ENCODE measurements at regions not wholly inside any gene's neighbourhood (a gene's known extent, or its start where the extent isn't known, plus 50 kb on each side); places are given as distances from the start of the nearest gene placed in this dataset.

- Histone ChIP-seq H3K4me2 (ENCODE audit: control insufficient read depth, extremely low read depth, insufficient read depth, low read depth, low read length) (no peak overlapping the region), H3K4me1 (ENCODE audit: control insufficient read depth, extremely low read depth, insufficient read depth, low read length) (peaks cover 3% of the 10 kb centered on the region), H3K9ac (ENCODE audit: control insufficient read depth, extremely low read depth, insufficient read depth, low read length) (no peak overlapping the region), H3K4me3 (ENCODE audit: control insufficient read depth in 2 of 3, extremely low read depth in 1 of 3, insufficient read depth in 2 of 3, low read depth in 1 of 3, low read length in 3 of 3) (no peak overlapping the region), H3K9me1 (ENCODE audit: control insufficient read depth, extremely low read depth, insufficient read depth, low read length) (no peaks in the 10 kb centered on the region), H2AFZ (ENCODE audit: control insufficient read depth, low read length) (no peak overlapping the region), H4K20me1 (ENCODE audit: control insufficient read depth, extremely low read depth, insufficient read depth, low read length) (no peaks in the 10 kb centered on the region), H3K36me3 (ENCODE audit: control insufficient read depth in 2 of 2, extremely low read depth in 1 of 2, insufficient read depth in 2 of 2, low read length in 2 of 2) (no peaks in the 10 kb centered on the region), H3K79me2 (ENCODE audit: control insufficient read depth, insufficient read depth, low read length) (no peaks in the 10 kb centered on the region), H3K27me3 (ENCODE audit: control insufficient read depth, extremely low read depth, insufficient read depth, low read length) (peaks cover 35% of the 10 kb centered on the region), H3K27ac (ENCODE audit: control insufficient read depth, insufficient read depth, low read length) (no peak overlapping the region), H3K9me3 (ENCODE audit: control insufficient read depth, low read depth, low read length) (peaks cover 4% of the 10 kb centered on the region)
- TF ChIP-seq, protein P1, sequence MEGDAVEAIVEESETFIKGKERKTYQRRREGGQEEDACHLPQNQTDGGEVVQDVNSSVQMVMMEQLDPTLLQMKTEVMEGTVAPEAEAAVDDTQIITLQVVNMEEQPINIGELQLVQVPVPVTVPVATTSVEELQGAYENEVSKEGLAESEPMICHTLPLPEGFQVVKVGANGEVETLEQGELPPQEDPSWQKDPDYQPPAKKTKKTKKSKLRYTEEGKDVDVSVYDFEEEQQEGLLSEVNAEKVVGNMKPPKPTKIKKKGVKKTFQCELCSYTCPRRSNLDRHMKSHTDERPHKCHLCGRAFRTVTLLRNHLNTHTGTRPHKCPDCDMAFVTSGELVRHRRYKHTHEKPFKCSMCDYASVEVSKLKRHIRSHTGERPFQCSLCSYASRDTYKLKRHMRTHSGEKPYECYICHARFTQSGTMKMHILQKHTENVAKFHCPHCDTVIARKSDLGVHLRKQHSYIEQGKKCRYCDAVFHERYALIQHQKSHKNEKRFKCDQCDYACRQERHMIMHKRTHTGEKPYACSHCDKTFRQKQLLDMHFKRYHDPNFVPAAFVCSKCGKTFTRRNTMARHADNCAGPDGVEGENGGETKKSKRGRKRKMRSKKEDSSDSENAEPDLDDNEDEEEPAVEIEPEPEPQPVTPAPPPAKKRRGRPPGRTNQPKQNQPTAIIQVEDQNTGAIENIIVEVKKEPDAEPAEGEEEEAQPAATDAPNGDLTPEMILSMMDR (optimal IDR thresholded peaks at IDR 0.05 in 1 of 3, IDR thresholded peaks at IDR 0.05 in 1 of 3, conservative IDR thresholded peaks at IDR 0.05 in 1 of 3; ENCODE audit: extremely low read depth in 1 of 3, insufficient read depth in 2 of 3, low read length in 3 of 3): no peak
- TF ChIP-seq EZH2 (IDR thresholded peaks at IDR 0.05; ENCODE audit: low read length): no peak
- FAIRE-seq (peak; percentile 66), DNase-seq (ENCODE audit: low read depth, low spot score) (no peak)
- dilution Hi-C loops (cut with MboI; ENCODE audit: extremely low pct_ligation_motif_present, low sequenced_read_pairs): no loop called here
Measured at GRCh38 chr5:73339711-73340110, 108.9 kb downstream of the FOXD1 start.

DNA sequence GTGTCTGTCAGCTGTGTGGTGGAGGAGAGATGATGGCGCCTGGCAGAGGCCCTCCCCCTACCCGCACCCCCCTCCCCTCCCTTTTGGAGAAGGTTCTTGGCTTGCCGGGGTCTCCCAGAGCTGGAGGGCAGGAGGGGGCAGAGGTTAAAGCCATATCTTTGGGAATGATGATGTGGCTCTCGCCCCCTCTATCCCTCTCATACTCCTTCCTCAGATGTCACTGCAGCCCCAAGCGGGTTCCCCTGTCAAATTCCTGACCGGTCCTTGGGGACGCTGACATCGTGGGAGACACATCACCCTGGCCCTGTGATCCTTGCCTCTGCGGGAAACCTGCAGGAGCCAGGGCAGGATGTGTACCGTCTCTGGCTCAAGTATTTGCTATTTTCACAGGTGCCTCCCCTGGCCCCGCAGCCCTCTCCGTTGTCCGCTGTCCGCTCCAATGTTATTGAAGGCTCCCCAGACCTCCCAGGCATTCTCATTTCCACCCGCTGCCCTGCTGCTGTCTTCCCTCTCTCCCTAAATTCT lies 109.5 kb downstream of the FOXD1 start:
- FAIRE-seq (no peak), DNase-seq (ENCODE audit: low read depth, low spot score) (no peak)
- Histone ChIP-seq H3K9ac (ENCODE audit: control insufficient read depth, extremely low read depth, insufficient read depth, low read length) (no peak overlapping the region), H3K9me3 (ENCODE audit: control insufficient read depth, low read depth, low read length) (peaks cover 4% of the 10 kb centered on the region), H3K79me2 (ENCODE audit: control insufficient read depth, insufficient read depth, low read length) (no peaks in the 10 kb centered on the region), H3K27me3 (ENCODE audit: control insufficient read depth, extremely low read depth, insufficient read depth, low read length) (peaks cover 33% of the 10 kb centered on the region), H3K4me3 (ENCODE audit: control insufficient read depth in 2 of 3, extremely low read depth in 1 of 3, insufficient read depth in 2 of 3, low read depth in 1 of 3, low read length in 3 of 3) (no peak overlapping the region), H3K4me1 (ENCODE audit: control insufficient read depth, extremely low read depth, insufficient read depth, low read length) (peaks cover 3% of the 10 kb centered on the region), H3K9me1 (ENCODE audit: control insufficient read depth, extremely low read depth, insufficient read depth, low read length) (no peaks in the 10 kb centered on the region), H2AFZ (ENCODE audit: control insufficient read depth, low read length) (no peak overlapping the region), H3K36me3 (ENCODE audit: control insufficient read depth in 2 of 2, extremely low read depth in 1 of 2, insufficient read depth in 2 of 2, low read length in 2 of 2) (no peaks in the 10 kb centered on the region), H3K4me2 (ENCODE audit: control insufficient read depth, extremely low read depth, insufficient read depth, low read depth, low read length) (no peak overlapping the region), H3K27ac (ENCODE audit: control insufficient read depth, insufficient read depth, low read length) (no peak overlapping the region), H4K20me1 (ENCODE audit: control insufficient read depth, extremely low read depth, insufficient read depth, low read length) (no peaks in the 10 kb centered on the region)
- dilution Hi-C loops (cut with MboI; ENCODE audit: extremely low pct_ligation_motif_present, low sequenced_read_pairs): no loop called here
- TF ChIP-seq, protein P1 (optimal IDR thresholded peaks at IDR 0.05 in 1 of 3, IDR thresholded peaks at IDR 0.05 in 1 of 3, conservative IDR thresholded peaks at IDR 0.05 in 1 of 3; ENCODE audit: extremely low read depth in 1 of 3, insufficient read depth in 2 of 3, low read length in 3 of 3): no peak
- no peak for TF ChIP-seq EZH2 (IDR thresholded peaks at IDR 0.05; ENCODE audit: low read length)
